Left colon (tissue), 2 donors: ENCODE measurements at regions not wholly inside any gene's neighbourhood (a gene's known extent, or its start where the extent isn't known, plus 50 kb on each side); places are given as distances from the start of the nearest gene placed in this dataset.

ENCODE experiments used
- ATAC-seq: fragments of 200-7000 bp; cut with Tn5 transposase; one replicate; pipeline ENCODE4 v1.9.1; 2020; ENCODE audit warnings: mild to moderate bottlenecking, moderate library complexity
- DNase-seq, 2 donors: peaks; one replicate each; pipeline ENCODE4 v3.0.0-alpha.2; 2020
- intact Hi-C, 2 donors: fragments of 100-400 bp; cut with DNase I in 1 of 2; cut with micrococcal nuclease in 1 of 2; formaldehyde crosslinking; loops; one replicate each; pipeline versions ENCODE4 v1.11.2 to v1.14.0; 2022; cut with DNase I, micrococcal nuclease
- donor health status: DM: no; HTN: no; CAD: no.
- donor health status: DM: yes; HTN: yes; CAD: no.

DNA sequence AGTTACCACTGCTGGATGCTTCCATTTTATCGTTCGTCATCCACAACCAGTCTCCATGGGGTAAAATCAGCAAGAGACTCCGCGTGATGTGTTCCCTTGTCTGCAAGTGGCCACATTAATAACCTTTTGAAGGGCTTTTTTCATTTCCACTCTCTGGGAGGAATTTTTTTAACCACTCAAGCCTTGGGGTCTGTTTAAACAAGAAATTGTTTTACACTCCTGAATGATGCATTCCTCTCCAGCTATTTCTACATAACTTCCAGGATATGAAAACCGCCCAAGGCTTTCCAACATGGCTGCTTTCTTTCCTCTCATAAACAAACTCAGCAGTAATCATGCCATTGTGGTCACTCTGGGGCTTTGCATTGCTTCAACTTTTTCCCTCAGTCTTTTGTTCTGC lies 217.2 kb upstream of the DAPK1 start:
- intact Hi-C loops, result no loop called here
- no peak for ATAC-seq
- no peak for DNase-seq

DNA sequence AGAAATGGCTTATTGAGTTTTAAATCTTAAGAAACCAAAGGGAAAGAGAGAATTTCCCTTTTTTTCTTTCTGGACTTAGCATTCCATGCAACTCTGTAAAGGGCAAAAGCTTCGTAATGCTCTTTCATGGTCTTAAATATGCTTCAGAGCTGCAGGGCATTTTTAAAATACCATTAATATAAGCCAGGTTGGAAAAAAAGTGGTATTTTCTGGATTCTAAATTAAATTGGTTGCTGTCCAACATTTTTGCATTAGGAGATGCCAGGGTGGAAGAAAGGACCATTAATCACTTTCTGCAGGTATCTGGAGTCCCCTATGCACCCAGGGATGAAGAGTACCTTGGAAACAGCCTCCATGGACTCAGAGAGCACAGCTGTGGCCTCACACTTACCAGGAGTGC lies 215.1 kb upstream of the DAPK1 start:
- no peak for ATAC-seq
- DNase-seq, result no peak
- intact Hi-C loops, result no loop called here

DNA sequence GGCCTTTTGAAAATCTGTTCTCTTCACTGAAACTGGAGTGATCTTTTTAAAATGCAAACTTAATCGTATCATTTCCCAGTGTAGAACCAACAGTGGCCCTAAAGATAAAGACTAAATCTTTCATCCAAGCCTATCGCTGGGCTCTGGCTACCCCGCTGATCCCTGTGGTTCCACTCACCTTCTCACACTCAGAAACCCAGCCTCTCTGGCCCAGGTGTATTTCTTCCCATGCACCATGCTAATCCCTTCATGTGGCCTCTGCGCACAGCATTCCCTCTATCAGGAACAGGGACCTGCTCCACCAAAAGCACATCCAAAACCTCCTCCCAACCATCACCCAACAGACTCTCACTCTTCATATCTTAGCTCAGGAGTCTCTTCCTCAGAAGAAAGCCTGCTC lies 214.1 kb upstream of the DAPK1 start:
- intact Hi-C loops, result no loop called here
- DNase-seq (no peak), ATAC-seq (no peak)

DNA sequence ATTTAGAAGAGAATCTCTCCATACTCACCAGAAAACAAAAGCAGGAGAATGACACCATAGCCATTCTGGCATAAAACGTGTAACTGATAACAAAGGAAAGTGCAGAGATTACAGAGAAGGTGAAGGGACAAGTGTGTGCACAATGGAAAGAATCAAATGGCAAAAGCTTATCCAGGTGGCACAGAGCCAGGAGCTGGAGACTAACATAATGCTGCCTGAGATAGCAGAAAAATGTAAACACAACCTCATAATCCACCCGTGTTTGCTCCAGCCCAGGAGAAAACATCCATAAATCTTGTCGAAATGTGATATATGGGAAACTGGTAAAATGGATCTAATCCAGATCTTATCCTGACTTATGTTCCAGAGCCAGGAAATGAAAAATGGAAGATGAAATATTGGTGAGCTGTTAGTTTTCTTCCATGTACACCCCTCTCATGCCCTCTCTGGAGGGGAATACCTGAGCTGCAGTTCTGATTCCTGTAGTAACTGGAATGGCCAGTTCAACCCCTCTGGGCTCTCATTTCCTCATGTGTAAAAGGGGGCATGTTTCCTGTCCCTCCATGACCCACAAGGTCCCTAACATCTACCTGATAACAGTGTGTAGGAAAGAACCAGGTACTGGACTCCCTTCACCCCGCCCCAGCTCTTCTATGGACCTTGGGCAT lies 212.3 kb upstream of the DAPK1 start:
- intact Hi-C loops, result no loop called here
- DNase-seq (no peak), ATAC-seq (no peak)

DNA sequence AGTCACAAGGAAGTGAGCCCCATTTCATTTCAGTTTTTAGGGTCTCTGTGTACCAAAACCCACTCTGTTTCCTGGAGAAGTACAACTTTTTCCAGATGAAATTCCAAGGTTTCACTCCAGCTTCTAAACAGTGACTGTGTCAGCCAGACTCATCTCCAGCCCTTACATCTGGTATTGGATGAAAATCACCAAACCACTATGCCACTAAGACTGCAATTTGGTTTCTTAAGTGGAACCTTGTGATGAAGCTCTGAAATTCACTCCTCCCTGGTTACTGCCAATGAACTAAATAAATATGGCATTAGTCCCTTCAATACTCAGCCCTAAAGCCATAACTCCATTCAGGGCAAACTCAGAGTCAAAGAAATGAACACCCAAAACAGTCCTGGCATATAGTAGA lies 211.2 kb upstream of the DAPK1 start:
- no peak for DNase-seq

DNA sequence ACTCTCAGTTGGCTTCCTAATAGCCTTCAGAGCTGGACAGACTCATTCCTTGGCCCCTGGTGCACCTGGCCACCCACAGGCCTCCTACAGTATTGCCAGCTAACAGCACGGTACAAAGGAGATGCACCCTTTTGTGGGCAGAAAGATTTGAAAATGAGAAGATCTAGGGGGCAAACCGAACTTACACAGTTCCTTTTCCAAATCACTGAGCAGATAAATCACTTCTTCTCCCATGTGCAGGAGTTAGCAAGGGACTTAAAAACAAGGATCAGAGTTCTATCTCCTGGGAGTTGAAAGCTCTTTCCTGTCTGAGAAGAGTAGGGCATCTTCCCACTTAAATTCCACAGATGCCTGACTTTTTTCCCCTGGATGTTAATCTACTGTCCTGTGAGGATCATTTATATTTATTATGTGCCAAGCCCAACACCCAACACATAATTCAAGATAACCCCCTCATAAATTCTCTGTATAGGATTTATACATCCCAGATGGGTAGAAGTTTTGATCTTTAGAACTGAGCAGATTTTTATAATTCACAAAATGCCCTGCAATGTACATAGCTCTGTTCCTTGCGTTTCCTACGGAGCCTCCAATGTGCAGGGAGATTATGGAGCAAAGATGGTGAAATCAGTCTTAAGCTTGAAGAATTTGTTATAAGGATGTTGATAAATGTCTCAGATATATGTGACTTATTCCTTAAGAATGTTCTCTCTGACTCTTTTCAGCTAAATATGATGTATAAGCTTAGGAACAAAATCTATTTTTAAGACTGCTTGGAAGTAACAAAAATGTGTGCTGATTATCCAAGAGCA lies 207.2 kb upstream of the DAPK1 start:
- DNase-seq (no peak), ATAC-seq (no peak)
- intact Hi-C loops, result no loop called here

More for the DNA sequence above, 211.2 kb upstream of the DAPK1 start:
- no peak for ATAC-seq
- intact Hi-C loops, result no loop called here

DNA sequence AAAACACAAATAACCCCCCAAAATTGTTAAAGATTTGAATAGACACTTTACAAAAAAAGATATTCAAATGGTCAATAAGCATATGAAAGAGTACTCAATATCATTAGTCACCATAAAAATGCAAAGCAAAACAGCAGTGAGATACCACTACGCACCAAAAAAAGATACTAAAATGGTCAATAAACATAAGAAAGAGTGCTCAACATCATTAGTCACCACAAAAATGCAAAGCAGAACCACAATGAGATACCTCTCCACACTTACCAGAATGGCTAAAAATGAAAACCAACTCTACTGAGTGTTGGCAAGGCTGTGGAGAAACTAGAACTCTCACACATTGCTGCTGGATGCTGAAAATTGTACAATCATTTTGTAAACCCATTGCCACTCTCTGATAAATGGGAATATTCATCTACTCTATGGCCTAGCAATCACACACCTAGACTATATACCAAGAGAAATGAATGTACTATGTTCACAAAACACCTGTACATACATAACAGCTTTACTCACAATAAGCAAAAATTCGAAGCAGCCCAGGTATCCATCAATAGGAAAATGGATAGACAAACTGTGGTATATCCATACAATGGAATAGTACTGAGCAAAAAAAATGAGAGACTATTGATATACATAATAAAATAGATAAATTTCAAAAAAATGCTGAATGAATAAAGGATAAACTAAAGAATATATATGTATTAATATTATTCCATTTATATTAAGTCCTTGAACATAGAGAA lies 205.0 kb upstream of the DAPK1 start:
- DNase-seq (no peak), ATAC-seq (no peak)
- intact Hi-C loops, result no loop called here

DNA sequence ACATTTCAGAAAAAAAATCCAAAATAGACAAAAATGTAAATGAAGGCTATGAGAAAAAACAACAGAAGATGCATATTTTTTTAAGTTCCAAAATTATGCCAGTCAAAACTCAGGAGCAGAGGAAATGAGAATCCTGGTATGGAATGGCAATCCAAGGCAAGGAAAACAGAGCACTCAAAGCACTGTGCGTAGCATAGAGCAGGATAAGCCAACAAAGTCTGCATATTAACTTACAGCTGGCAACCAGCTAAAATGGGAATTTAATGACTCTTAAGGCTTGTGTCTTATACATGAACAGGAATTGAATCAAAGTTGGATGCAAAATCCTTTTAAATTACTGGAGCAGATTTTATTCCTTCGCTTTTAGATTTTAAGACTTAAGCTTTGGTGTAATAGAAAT lies 203.5 kb upstream of the DAPK1 start:
- DNase-seq, result no peak
- no peak for ATAC-seq
- intact Hi-C loops, result no loop called here

DNA sequence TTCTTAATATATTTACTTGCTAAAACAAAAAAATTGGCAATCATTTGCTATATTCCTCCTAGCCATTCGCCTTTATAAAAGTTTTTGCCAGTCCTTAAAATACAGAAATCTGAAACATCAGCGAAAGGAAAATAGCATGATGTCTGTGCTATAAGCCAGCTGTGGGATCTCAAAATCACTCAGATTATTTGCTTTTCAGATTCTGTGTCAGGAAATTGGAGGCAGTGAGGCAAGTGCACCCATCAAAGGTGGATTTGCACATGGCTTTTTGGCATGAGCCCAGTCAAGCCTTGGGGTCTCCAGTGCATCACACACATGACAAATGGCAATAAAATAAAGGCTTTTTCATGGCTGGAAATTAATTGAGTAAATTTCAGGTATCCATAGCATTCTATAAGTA lies 196.8 kb upstream of the DAPK1 start:
- DNase-seq, result no peak
- ATAC-seq, result no peak
- intact Hi-C loops, result no loop called here

DNA sequence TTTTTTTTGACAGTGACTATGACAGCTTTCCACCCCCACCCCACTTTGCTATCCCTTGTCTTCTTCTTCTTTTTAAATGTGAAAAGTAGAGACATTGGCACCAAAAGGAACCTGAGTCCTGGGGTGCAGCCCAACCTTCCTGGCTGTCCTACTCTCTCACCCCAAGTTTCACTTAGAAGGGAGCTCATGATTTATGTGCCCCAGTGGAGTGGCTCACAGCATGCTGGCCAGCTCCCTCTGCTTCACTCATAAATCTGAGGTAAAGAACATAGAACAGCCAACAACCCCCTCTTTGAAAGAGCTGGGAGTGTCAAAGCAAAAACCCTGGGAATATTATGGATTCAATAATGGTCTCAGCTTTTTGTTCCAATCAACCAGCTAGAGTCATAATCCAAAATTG lies 196.3 kb upstream of the DAPK1 start:
- intact Hi-C loops, result no loop called here
- DNase-seq (no peak), ATAC-seq (no peak)

DNA sequence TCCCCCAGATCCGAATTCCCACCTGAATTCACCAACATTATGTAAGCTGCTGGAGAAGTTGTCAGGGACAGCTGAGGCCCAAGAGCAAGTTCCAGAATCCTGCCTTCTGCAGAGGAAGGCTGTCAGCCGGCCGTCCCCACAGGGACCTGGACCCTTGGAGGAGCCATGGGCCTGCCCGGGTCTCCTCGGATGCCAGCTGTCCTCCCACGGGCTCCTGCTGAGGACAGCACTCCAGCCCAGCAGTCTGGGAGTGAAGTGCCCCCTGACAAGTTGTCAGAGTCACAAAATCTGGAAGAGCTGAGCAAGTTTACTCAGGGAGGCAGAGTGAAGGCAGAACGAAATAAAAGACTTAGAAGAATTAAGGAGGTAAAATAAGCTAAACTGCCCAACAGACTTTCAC lies 192.5 kb upstream of the DAPK1 start:
- intact Hi-C loops, result no loop called here
- DNase-seq, result no peak
- ATAC-seq, result no peak

DNA sequence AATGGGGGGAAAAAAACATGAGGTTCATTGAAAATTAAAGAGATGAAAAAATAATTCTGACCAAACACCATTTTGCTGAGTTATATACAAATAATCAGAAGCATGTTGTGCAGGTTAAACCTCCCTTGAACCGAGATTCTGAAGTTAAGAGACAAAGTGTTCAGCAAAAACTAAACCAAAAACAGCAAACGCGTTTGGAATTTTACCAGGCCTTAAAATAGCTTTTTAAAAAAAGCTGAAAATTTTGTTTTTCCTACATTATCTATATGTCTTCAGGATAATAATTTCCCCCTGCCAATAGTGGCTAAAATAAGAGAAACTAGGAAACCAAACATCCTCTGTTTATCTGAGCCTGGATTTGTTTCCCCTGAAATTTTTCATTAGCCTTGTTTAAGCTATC lies 191.7 kb upstream of the DAPK1 start:
- ATAC-seq (no peak), DNase-seq (no peak)
- intact Hi-C loops, result no loop called here

DNA sequence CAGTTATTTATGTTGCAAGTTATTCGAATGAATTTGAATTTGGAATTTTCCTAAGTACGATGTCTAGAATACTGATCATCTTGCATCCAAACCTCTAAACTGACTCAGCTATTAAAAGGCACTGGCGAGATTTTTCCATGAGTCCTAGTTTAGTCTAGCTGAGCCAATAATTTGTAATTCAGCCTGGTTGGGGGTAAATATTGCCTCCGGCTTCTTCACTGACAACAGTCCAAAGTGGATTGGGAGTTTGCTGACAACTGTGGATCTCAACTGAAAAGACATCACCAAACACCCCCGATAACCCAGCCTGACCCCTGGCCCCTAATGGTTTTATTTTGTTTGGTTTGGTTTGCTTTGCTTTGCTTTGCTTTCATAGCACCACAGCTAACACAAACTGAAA lies 189.8 kb upstream of the DAPK1 start:
- DNase-seq (no peak), ATAC-seq (no peak)
- intact Hi-C loops, result no loop called here

DNA sequence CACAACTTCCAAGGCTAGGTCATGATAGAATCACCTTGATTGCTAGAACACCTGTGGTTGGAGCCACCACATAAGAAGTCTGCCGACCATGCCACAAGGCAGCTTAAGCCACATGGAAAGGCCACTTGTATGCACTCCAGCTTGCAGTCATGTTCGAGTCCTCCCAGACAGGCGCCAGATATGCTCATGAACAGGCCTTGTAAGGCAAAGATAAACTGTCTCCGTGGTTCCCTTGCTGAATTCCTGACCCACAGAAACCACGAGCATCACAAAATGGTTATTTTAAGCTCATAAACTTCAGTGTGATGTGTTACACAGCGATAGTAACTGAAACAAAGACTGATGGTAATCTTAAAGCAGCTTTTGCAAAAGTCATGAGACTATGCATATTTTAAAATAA lies 188.4 kb upstream of the DAPK1 start:
- DNase-seq, result no peak
- intact Hi-C loops, result no loop called here
- no peak for ATAC-seq

DNA sequence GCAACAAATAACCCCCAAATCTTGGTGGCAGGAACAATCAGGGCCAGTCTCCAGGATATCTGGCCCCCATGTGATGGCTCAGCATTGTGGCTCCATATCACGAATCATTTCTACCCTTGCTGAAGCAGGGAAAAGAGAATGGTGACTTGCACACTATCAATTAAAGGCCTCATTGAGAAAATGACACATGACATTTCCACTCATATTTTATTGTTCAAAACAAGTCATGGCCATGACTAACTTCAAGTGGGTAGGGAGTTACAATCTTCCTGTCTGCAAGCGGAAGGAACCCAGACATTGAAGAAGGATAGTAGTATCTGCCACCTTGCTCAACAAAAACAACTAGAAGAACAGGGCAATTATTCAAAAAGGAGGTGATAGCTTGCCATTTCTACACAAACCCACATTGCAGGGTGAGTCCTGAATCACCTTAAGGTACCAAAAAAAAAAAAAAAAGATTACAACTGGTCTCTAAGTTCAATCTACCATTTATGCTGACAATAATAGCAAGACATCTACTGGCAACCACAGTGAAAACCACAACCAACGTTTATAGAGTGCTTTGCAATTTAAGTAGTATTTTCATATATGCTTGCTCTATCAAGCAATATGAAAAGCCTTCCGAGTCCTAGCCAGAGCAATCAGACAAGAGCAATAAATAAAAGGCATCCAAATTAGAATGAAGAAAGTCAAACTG lies 186.7 kb upstream of the DAPK1 start:
- DNase-seq, result no peak
- ATAC-seq, result no peak
- intact Hi-C loops, result loop anchor here in 1 of 2 donors (10.0 kb wide), 1 partner anchor 876 kb away; no protein-coding TSS in a partner anchor

DNA sequence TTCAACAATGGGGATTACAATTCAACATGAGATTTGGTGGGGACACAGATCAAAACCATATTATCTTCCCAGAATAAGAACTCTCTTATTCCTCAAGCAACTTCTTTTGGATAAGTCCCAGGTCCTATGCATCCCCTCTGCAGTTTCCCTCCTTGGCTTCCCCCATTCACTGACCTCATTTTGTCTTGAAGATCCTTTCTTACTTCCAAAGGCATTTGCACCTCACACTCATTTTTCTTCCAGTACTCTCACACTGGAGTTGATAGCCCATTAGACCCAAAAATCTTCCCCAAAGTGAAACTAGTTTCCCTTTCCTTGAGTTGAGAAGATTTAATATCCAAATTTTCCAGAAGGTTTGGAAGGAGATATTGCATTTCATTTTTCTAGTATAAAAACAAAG lies 178.0 kb upstream of the DAPK1 start:
- ATAC-seq (no peak), DNase-seq (no peak)
- intact Hi-C loops, result loop anchor here in 1 of 2 donors (10.0 kb wide), 1 partner anchor 885 kb away; no protein-coding TSS in a partner anchor

DNA sequence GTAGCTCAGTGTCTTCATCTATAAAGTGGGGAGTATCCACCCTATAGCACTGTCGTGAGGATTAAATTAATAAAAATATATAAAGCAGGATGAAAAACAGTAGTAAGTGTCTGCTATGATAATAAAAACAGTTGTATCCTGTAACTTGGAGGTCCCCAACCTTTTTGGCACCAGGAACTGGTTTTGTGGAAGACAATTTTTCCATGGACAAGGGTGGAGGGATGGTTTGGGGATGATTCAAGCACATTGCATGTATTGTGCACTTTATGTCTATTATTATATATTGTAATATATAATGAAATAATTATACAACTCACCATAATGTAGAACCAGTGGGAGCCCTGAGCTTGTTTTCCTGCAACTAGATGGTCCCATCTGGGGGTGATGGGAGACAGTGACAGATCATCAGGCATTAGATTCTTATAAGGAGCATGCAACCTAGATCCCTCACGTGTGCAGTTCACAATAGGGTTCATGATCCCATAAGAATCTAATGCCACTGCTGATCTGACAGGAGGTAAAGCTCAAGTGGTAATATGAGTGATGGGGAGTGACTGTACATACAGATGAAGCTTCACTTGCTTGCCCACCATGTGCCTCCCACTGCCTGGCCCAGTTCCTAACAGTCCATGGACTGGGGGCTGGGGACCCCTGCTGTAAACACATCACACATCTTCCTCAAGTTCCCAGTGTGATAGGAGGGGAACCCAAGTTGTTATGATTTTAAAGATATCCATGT lies 177.4 kb upstream of the DAPK1 start:
- DNase-seq (no peak), ATAC-seq (no peak)
- intact Hi-C loops, result no loop called here

DNA sequence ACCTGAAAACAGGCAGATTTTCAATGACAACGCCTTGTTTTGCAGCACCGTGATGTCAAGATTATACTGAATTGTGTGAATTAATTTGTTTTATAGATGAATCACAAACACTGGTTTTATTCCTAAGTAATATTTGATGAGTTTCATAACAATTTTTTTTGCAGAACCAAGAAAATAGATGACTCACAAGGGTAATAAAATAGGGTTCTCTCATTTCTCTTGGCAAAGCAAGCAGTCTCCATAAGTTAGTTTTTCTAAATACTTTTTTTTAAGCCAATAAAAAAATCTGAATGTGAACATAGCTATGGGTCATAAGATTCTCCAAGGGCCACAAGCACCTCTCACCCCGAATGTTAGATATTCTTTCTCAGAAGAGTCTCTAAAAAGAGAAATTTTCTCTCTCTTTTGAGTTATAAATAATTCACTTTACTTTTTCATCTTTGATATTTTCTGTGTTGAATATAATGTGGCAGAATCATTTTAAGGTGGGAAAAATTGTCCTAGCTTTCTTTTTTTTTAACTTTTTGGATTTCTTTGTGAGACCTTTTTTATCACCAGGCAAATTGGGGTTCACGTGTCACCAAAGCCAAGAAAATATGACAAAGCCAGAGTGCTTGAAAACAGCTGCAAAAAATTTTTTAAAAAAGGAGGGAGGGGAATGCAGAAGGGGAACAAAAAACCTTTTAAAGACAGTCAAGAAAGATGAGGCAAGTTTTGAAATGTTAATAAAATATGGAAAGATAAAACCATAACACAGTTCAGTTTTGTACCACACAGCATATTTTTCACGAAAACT lies 174.6 kb upstream of the DAPK1 start:
- no peak for ATAC-seq
- intact Hi-C loops, result no loop called here
- no peak for DNase-seq
